ENCODE measurements at regions not wholly inside any gene's neighbourhood (a gene's known extent, or its start where the extent isn't known, plus 50 kb on each side); places are given as distances from the start of the nearest gene placed in this dataset.
"Not testable (repeated sequence)": the region's sequence is repeated elsewhere in the genome, so short reads cannot be mapped to it uniquely, and the experiment has no call there.

DNA sequence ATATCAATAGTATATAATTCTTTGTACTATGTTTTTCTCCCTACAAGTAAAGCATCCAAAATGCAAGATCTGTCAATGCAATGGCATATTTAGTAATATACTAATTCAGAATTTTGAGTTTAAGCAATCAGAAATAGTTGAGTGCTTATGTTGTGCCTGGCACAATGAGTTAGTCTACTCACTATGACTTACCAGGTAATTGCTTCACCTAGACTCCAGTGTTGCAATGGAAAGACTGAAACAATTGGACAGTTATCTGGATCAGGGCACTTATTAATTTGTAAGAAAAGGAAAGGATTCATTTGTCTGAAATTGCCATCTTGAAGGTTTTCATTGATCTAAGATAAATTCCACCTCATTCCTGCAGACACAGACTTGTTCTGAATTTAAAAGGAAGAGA, 97.6 kb upstream of the TCF4 start:
- H3K4me3 ChIP-seq (ENCODE audit: insufficient read length, low read depth): no peak overlapping the region
- TF ChIP-seq SUZ12 (IDR thresholded peaks at IDR 0.05; ENCODE audit: extremely low read depth, insufficient read depth, insufficient read length) (no peak), ZNF274 (IDR thresholded peaks at IDR 0.05; ENCODE audit: low read depth, low read length) (no peak), YY1 (IDR thresholded peaks at IDR 0.05; ENCODE audit: insufficient read depth, insufficient read length) (no peak)
- no peak for DNase-seq (ENCODE audit: low read depth, low spot score)
- no peaks in the 10 kb centered on the region for H3K36me3 ChIP-seq (ENCODE audit: insufficient read depth, insufficient read length, low read length)
- H3K4me1 ChIP-seq (ENCODE audit: insufficient read depth, insufficient read length): no peaks in the 10 kb centered on the region
- H3K9ac ChIP-seq (ENCODE audit: insufficient read length, low read depth): no peak overlapping the region
- H3K27me3 ChIP-seq (ENCODE audit: insufficient read depth, insufficient read length): no peaks in the 10 kb centered on the region
- H3K9me3 ChIP-seq (ENCODE audit: insufficient read depth, low read length): no peaks in the 10 kb centered on the region

DNA sequence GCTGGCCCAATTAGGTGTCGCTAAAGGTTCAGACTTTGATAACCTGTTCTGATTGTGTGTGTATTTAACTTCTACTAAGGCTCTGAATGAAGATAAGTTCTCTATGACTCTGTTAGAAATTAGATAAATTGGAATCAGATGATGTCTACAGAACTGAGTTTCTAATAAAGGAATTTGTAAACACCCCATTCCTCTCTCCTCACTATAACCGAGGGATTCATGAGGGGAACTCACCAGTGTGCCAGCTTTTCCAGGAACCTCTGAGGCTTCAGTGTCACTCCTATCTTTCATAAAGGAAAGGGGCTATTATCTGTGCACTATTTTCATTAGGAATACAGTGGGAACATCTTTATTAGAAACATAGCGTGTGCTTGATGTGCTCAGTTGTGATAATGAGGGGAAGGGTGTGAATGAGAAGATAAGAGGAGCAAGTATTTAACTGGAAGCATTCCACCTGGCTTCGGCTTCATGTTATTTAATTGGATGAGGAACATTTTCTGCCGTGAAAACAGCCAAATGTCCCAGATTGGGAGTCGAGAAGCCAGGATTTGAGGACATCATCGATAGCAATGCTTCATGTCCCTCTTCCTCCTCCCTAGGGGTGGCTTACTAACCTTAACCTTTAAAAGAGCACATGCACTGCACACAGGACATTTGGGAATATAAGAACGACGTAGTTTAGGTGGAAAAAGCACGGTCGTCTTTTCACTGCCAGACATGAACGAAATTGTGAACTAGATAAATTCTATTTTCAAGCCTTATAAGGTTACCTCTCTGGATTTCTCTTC, 84.8 kb upstream of the TCF4 start:
- Histone ChIP-seq H3K4me1 (ENCODE audit: insufficient read depth, insufficient read length) (no peaks in the 10 kb centered on the region), H3K27me3 (ENCODE audit: insufficient read depth, insufficient read length) (no peaks in the 10 kb centered on the region), H3K4me3 (ENCODE audit: insufficient read length, low read depth) (no peak overlapping the region), H3K36me3 (ENCODE audit: insufficient read depth, insufficient read length, low read length) (no peaks in the 10 kb centered on the region), H3K9me3 (ENCODE audit: insufficient read depth, low read length) (no peaks in the 10 kb centered on the region), H3K9ac (ENCODE audit: insufficient read length, low read depth) (no peak overlapping the region)
- no peak for DNase-seq (ENCODE audit: low read depth, low spot score)
- TF ChIP-seq SUZ12 (IDR thresholded peaks at IDR 0.05; ENCODE audit: extremely low read depth, insufficient read depth, insufficient read length) (no peak), ZNF274 (IDR thresholded peaks at IDR 0.05; ENCODE audit: low read depth, low read length) (no peak), YY1 (IDR thresholded peaks at IDR 0.05; ENCODE audit: insufficient read depth, insufficient read length) (no peak)

DNA sequence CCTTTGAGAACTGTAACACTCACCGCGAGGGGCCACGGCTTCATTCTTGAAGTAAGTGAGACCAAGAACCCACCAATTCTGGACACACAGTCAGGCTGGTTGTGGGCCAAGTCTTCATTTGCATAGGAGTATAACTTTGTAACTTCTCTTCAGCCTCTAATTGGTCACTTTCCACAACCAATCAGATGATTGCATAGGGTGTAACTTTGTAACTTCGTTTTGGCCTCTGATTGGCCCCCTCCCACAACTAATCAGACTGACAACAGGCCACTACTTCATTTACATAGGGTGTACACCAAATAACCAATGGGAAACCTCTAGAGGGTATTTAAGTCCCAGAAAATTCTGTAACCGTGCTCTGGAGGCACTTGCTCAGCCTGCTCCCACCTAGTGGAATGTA, 77.5 kb upstream of the TCF4 start:
- no peaks in the 10 kb centered on the region for H3K36me3 ChIP-seq (ENCODE audit: insufficient read depth, insufficient read length, low read length)
- H3K27me3 ChIP-seq (ENCODE audit: insufficient read depth, insufficient read length): no peaks in the 10 kb centered on the region
- H3K4me1 ChIP-seq (ENCODE audit: insufficient read depth, insufficient read length): no peaks in the 10 kb centered on the region
- DNase-seq (ENCODE audit: low read depth, low spot score): no peak
- no peak for TF ChIP-seq ZNF274 (IDR thresholded peaks at IDR 0.05; ENCODE audit: low read depth, low read length)
- no peak for TF ChIP-seq YY1 (IDR thresholded peaks at IDR 0.05; ENCODE audit: insufficient read depth, insufficient read length)
- TF ChIP-seq SUZ12 (IDR thresholded peaks at IDR 0.05; ENCODE audit: extremely low read depth, insufficient read depth, insufficient read length): no peak
- no peak overlapping the region for H3K4me3 ChIP-seq (ENCODE audit: insufficient read length, low read depth)
- H3K9ac ChIP-seq (ENCODE audit: insufficient read length, low read depth): no peak overlapping the region
- no peaks in the 10 kb centered on the region for H3K9me3 ChIP-seq (ENCODE audit: insufficient read depth, low read length)

DNA sequence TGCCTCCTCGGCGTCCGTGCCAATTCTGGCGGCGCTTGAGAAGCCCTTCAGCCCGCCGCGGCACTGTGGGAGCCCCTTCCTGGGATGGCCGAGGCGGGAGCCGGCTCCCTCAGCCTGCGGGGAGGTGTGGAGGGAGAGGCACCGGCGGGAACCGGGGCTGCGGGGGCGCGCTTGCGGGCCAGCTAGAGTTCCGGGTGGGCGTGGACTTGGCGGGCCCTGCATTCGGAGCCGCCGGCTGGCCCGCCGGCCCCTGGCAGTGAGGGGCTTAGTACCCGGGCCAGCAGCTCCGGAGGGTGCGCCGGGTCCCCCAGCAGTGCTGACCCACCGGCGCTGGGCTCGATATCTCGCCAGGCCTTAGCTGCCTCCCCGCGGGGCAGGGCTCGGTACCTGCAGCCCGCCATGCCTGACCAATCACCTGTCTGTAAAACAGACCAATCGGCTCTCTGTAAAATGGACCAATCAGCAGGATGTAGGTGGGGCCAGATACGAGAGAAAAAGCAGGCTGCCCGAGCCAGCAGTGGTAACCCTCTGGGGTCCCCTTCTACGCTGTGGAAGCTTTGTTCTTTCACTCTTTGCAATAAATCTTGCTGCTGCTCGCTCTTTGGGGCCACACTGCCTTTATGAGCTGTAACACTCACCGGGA, 76.9 kb upstream of the TCF4 start:
- not testable (repeated sequence) for H3K9ac ChIP-seq (ENCODE audit: insufficient read length, low read depth); H3K27me3 ChIP-seq (ENCODE audit: insufficient read depth, insufficient read length); H3K4me1 ChIP-seq (ENCODE audit: insufficient read depth, insufficient read length); H3K36me3 ChIP-seq (ENCODE audit: insufficient read depth, insufficient read length, low read length); H3K9me3 ChIP-seq (ENCODE audit: insufficient read depth, low read length); H3K4me3 ChIP-seq (ENCODE audit: insufficient read length, low read depth); DNase-seq (ENCODE audit: low read depth, low spot score)

DNA sequence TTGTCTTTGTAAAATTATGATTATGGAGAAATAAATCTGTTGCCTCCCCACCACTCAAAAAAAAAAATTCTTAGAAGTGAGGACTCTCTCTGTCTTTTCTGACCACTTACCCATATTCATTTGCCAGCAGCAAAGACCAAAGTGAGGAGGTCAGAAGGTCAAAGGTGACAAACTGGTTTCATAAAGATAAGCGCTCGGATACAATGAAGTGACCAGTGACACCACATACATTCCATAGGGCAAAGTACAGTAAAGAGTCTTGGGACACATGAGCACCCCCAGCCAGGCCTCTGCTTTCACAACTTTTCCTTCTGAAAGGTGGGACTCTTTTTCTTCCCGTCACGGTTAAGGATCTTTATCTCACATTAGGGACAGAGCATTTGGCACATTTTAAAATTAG, 75.9 kb upstream of the TCF4 start:
- no peaks in the 10 kb centered on the region for H3K9me3 ChIP-seq (ENCODE audit: insufficient read depth, low read length)
- DNase-seq (ENCODE audit: low read depth, low spot score): no peak
- no peak overlapping the region for H3K9ac ChIP-seq (ENCODE audit: insufficient read length, low read depth)
- no peaks in the 10 kb centered on the region for H3K27me3 ChIP-seq (ENCODE audit: insufficient read depth, insufficient read length)
- H3K4me1 ChIP-seq (ENCODE audit: insufficient read depth, insufficient read length): no peaks in the 10 kb centered on the region
- no peak for TF ChIP-seq ZNF274 (IDR thresholded peaks at IDR 0.05; ENCODE audit: low read depth, low read length)
- no peak for TF ChIP-seq YY1 (IDR thresholded peaks at IDR 0.05; ENCODE audit: insufficient read depth, insufficient read length)
- TF ChIP-seq SUZ12 (IDR thresholded peaks at IDR 0.05; ENCODE audit: extremely low read depth, insufficient read depth, insufficient read length): no peak
- H3K4me3 ChIP-seq (ENCODE audit: insufficient read length, low read depth): no peak overlapping the region
- H3K36me3 ChIP-seq (ENCODE audit: insufficient read depth, insufficient read length, low read length): no peaks in the 10 kb centered on the region

DNA sequence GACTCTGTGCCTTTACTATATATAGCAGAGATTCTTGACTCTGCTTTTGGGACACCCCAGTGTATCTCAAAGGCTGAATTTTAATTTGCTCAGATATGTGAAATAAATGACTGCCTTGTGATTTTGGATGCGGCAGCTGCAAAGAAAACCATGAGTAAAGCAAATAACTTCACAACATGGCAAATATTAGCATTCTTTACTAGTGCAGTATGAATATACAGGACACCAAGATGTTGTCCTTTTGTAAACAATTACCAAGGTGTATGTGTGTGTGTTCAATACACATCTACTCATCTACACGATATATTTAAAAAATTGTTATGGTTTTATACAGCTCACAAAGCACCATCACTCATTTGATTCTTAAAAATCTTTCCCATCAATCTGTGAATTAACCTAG, 70.6 kb upstream of the TCF4 start:
- TF ChIP-seq YY1 (IDR thresholded peaks at IDR 0.05; ENCODE audit: insufficient read depth, insufficient read length) (no peak), ZNF274 (IDR thresholded peaks at IDR 0.05; ENCODE audit: low read depth, low read length) (no peak), SUZ12 (IDR thresholded peaks at IDR 0.05; ENCODE audit: extremely low read depth, insufficient read depth, insufficient read length) (no peak)
- no peaks in the 10 kb centered on the region for H3K9me3 ChIP-seq (ENCODE audit: insufficient read depth, low read length)
- DNase-seq (ENCODE audit: low read depth, low spot score): no peak
- no peaks in the 10 kb centered on the region for H3K36me3 ChIP-seq (ENCODE audit: insufficient read depth, insufficient read length, low read length)
- no peaks in the 10 kb centered on the region for H3K27me3 ChIP-seq (ENCODE audit: insufficient read depth, insufficient read length)
- H3K4me3 ChIP-seq (ENCODE audit: insufficient read length, low read depth): no peak overlapping the region
- H3K9ac ChIP-seq (ENCODE audit: insufficient read length, low read depth): no peak overlapping the region
- no peaks in the 10 kb centered on the region for H3K4me1 ChIP-seq (ENCODE audit: insufficient read depth, insufficient read length)

DNA sequence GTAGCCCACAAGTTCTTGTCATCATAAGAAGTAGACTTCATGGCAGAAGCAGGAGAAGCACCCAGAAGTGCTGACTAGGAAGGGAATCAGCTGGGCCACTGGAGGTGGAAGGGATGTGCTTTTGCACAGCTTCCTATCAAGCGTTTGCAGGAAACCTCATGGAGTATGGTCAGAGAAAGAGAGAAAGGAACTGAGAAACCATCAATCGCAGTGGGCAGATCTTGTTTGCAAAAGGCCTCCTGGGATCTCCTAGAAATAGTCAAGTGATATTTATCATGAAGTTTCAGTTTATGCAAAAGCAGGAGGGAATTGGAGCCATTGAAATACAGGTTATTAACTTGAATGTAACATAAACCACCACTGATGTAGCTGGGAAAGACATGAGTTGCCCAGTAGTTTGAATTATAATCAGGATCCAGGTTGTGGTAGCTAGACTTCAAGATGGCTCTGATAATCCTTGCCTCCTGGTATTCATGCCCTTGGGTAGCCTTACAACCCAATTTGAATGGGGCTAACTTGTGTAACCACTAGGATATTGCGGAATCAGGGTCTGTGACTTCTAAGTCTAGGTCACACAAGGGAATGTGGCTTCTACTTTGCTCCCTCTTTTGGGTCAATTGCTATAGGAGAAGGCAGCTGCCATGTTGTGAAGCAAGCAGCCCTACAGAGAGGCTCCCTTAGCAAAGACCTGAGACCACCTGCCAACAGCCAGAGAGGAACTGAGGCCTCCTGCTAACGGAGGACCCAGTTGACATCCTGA, 69.8 kb upstream of the TCF4 start:
- DNase-seq (ENCODE audit: low read depth, low spot score): no peak
- no peak overlapping the region for H3K4me3 ChIP-seq (ENCODE audit: insufficient read length, low read depth)
- TF ChIP-seq SUZ12 (IDR thresholded peaks at IDR 0.05; ENCODE audit: extremely low read depth, insufficient read depth, insufficient read length) (no peak), YY1 (IDR thresholded peaks at IDR 0.05; ENCODE audit: insufficient read depth, insufficient read length) (no peak), ZNF274 (IDR thresholded peaks at IDR 0.05; ENCODE audit: low read depth, low read length) (no peak)
- H3K36me3 ChIP-seq (ENCODE audit: insufficient read depth, insufficient read length, low read length): no peaks in the 10 kb centered on the region
- H3K27me3 ChIP-seq (ENCODE audit: insufficient read depth, insufficient read length): no peaks in the 10 kb centered on the region
- no peak overlapping the region for H3K9ac ChIP-seq (ENCODE audit: insufficient read length, low read depth)
- no peaks in the 10 kb centered on the region for H3K4me1 ChIP-seq (ENCODE audit: insufficient read depth, insufficient read length)
- no peaks in the 10 kb centered on the region for H3K9me3 ChIP-seq (ENCODE audit: insufficient read depth, low read length)
